Ovary (tissue), 7 donors: ENCODE measurements at regions not wholly inside any gene's neighbourhood (a gene's known extent, or its start where the extent isn't known, plus 50 kb on each side); places are given as distances from the start of the nearest gene placed in this dataset.

Experiments used
- DNase-seq, 5 donors: peaks; one replicate each; pipeline ENCODE4 v3.0.0-alpha.2; 2019 to 2020
- H3K27ac ChIP-seq, 2 donors: fragments of 200-600 bp; one replicate each; pipeline versions ENCODE4 v1.5.1 to v1.8.0; 2019 to 2022
- H3K27me3 ChIP-seq: fragments of 200-600 bp; one replicate; pipeline ENCODE4 v1.8.0; 2022
- H3K36me3 ChIP-seq: fragments of 200-600 bp; sonication (generic); one replicate; pipeline ENCODE4 v1.5.1; 2019
- H3K4me1 ChIP-seq: one replicate; pipeline ENCODE4 v1.8.1; 2013; ENCODE audit warnings: mild to moderate bottlenecking, moderate library complexity; ENCODE audit not compliant: insufficient read depth
- H3K4me3 ChIP-seq: fragments of 200-600 bp; sonication (generic); one replicate; pipeline ENCODE4 v1.5.1; 2017
- H3K9me3 ChIP-seq, 2 donors: fragments of 200-600 bp in 1 of 2; sonication (generic) in 1 of 2; one replicate each; pipeline versions ENCODE4 v1.5.1 to v1.8.1; 2013 to 2019; ENCODE audit warnings: mild to moderate bottlenecking in 1 of 2, moderate library complexity in 1 of 2
- EP300 ChIP-seq: sonication (generic); formaldehyde crosslinking; IDR thresholded peaks from one replicate; pipeline ENCODE4 v1.6.1; 2017; ENCODE audit warnings: antibody characterized with exemption
- POLR2A ChIP-seq: fragments of 450-650 bp; IDR thresholded peaks from one replicate; pipeline ENCODE4 v1.6.1; 2017; ENCODE audit warnings: antibody characterized with exemption, mild to moderate bottlenecking, moderate library complexity
- WGBS, 3 donors: extraction: QIAGEN DNeasy Blood & Tissue Kit in 1 of 3; methylation state at CpG; one replicate each; pipeline versions ENCODE4 v1.1.5 to v1.1.7; 2013 to 2017; 5-methylcytosine and 5-hydroxymethylcytosine counted together
- intact Hi-C, 4 donors: fragments of 100-400 bp; cut with DNase I; formaldehyde crosslinking; loops; one replicate each; pipeline versions ENCODE4 v1.11.0 to v1.15.1; 2022 to 2023
- TF ChIP-seq, protein P1 (sequence below), 3 donors: fragments of 450-650 bp in 2 of 3; fragments of 200-600 bp in 1 of 3; IDR thresholded peaks; one replicate each; pipeline versions ENCODE4 v1.5.1 to v1.8.0; 2016 to 2022; ENCODE audit warnings: antibody characterized with exemption in 3 of 3, mild to moderate bottlenecking in 1 of 3
- donor health status: DM: no; HTN: no; CAD: no; lungs with moderate emphysema.
- donor health status: DM: no; HTN: no; CAD: no.
- donor health status: Bipolar disorder and iron deficiency.
- donor health status: DM: no; HTN: no; CAD: no.
- donor health status: DM: yes; HTN: yes; CAD: no.

DNA sequence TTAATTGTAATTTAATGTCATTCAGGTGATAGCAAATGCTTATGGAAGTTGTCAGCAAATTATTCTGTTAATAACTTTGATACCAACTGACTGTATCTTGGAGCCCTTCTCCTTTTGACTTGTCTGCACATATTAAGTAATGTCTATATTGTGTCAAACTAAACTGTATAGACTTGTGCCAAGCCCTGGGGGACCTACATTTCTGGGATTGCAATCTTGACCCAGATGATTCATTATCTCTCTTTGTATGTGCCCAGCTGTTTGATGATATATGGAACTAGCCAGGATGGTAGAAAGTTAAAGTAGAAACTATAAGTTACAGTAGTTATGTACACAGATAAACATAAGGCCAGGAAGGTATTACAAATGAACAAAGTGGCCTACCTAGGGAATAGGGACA is 402.8 kb upstream of the RARB start:
- Histone ChIP-seq H3K36me3 (no peaks in the 10 kb centered on the region), H3K4me1 (no peaks in the 10 kb centered on the region), H3K27me3 (no peaks in the 10 kb centered on the region), H3K4me3 (no peak overlapping the region), H3K27ac (no peak overlapping the region), H3K9me3 (no peaks in the 10 kb centered on the region)
- intact Hi-C loops, result no loop called here
- TF ChIP-seq EP300 (no peak), POLR2A (no peak)
- TF ChIP-seq, protein P1, sequence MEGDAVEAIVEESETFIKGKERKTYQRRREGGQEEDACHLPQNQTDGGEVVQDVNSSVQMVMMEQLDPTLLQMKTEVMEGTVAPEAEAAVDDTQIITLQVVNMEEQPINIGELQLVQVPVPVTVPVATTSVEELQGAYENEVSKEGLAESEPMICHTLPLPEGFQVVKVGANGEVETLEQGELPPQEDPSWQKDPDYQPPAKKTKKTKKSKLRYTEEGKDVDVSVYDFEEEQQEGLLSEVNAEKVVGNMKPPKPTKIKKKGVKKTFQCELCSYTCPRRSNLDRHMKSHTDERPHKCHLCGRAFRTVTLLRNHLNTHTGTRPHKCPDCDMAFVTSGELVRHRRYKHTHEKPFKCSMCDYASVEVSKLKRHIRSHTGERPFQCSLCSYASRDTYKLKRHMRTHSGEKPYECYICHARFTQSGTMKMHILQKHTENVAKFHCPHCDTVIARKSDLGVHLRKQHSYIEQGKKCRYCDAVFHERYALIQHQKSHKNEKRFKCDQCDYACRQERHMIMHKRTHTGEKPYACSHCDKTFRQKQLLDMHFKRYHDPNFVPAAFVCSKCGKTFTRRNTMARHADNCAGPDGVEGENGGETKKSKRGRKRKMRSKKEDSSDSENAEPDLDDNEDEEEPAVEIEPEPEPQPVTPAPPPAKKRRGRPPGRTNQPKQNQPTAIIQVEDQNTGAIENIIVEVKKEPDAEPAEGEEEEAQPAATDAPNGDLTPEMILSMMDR (IDR thresholded peaks at IDR 0.05), result no peak
- DNase-seq, result no peak

DNA sequence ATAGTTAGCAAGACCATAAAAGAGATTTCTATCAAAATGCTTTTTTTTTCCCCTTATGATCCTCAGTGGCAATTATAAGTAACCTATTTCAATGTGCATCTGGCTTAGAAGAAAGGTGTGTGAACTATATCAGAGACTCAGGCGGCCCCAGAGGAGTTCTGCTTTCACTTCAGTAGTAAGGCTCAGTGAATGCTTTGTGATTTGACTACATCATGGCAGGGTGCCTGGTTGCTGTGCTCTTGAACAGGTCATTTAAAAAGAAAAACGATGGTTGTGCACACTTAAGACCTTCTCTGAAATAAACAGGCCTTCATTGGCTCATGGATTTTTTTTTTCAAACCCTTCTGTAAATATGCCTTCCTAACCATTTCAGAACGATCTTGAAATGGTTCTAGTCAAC is 400.4 kb upstream of the RARB start:
- DNase-seq, result no peak
- Histone ChIP-seq H3K4me1 (no peaks in the 10 kb centered on the region), H3K36me3 (no peaks in the 10 kb centered on the region), H3K4me3 (no peak overlapping the region), H3K9me3 (no peaks in the 10 kb centered on the region), H3K27ac (no peak overlapping the region), H3K27me3 (no peaks in the 10 kb centered on the region)
- intact Hi-C loops, result no loop called here
- TF ChIP-seq POLR2A (no peak), EP300 (no peak)
- TF ChIP-seq, protein P1 (IDR thresholded peaks at IDR 0.05), result no peak
- 31 to 37% (median 37%) methylated on average over 3 of the region's 3 CpGs for WGBS, 3 donors

DNA sequence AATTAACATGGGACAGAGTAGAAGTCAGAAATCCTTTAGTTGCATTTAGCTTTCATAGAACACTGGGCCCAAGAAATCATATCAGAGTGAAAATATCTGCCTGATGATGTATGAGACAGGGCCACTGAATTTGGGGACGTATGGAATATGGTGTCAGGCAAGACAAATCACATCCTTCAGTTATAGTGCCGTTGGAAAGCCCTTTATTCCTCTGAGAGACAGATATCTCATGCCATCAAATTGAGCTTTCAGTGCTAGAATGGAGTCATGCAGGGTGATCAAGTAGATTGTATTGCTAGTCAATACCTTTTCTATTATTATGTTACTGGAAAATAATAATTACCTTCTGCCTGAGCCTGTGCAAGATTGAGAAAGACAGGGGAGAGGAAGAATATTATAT is 398.2 kb upstream of the RARB start:
- intact Hi-C loops, result no loop called here
- TF ChIP-seq POLR2A (no peak), EP300 (no peak)
- TF ChIP-seq, protein P1 (IDR thresholded peaks at IDR 0.05), result no peak
- no peaks in the 10 kb centered on the region for H3K9me3 ChIP-seq
- DNase-seq, result no peak
- no peaks in the 10 kb centered on the region for H3K36me3 ChIP-seq
- 35 to 59% (median 39%) methylated on average over 2 of the region's 2 CpGs for WGBS, 3 donors
- no peaks in the 10 kb centered on the region for H3K27me3 ChIP-seq
- no peak overlapping the region for H3K27ac ChIP-seq
- H3K4me1 ChIP-seq, result no peaks in the 10 kb centered on the region
- H3K4me3 ChIP-seq, result no peak overlapping the region

DNA sequence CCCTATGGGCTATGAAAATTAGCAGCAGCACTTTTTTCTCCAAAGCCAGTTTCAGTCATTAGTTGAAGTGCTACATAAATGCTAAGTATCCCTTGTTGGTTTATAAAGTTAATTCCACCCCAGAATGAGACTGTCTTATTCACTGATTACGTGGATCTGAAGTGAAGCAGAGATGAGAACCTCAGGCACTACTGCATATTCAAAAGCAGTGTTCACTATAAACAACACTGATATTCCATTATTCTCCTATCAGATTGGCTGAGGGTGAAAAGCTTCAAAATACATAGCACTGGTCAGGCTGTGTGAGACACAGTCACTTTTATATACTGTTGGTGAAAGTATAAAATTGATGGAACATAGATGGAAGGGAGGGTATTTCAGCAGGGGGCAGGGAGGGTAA is 395.7 kb upstream of the RARB start:
- Histone ChIP-seq H3K4me3 (no peak overlapping the region), H3K4me1 (no peaks in the 10 kb centered on the region), H3K36me3 (no peaks in the 10 kb centered on the region), H3K27me3 (no peaks in the 10 kb centered on the region), H3K27ac (no peak overlapping the region), H3K9me3 (no peaks in the 10 kb centered on the region)
- TF ChIP-seq POLR2A (no peak), EP300 (no peak)
- TF ChIP-seq, protein P1 (IDR thresholded peaks at IDR 0.05), result no peak
- 84 to 96% (median 88%) methylated on average over 1 of the region's 1 CpG for WGBS, 3 donors
- no peak for DNase-seq
- intact Hi-C loops, result no loop called here
